Activated CD4-positive, alpha-beta T cell treated with anti-CD3 and anti-CD28 coated beads for 36 hours (primary cell): ENCODE measurements at regions not wholly inside any gene's neighbourhood (a gene's known extent, or its start where the extent isn't known, plus 50 kb on each side); places are given as distances from the start of the nearest gene placed in this dataset.

Experiments
- ATAC-seq: fragments of 200-7000 bp; cut with Tn5 transposase; one replicate; pipeline ENCODE4 v1.10.0; 2021; ENCODE audit warnings: mild to moderate bottlenecking, moderate library complexity
- CTCF ChIA-PET: fragments of 350-600 bp; sonication (Branson Sonifier 250); formaldehyde crosslinking; loops from one replicate; lab custom pipeline; 2021; ENCODE audit warnings: antibody characterized with exemption; lab: Charles Lee
- POLR2A ChIA-PET: fragments of 350-600 bp; sonication (Branson Sonifier 250); formaldehyde crosslinking; loops from one replicate; lab custom pipeline; 2021; ENCODE audit warnings: antibody characterized with exemption, inconsistent platforms; lab: Charles Lee
- DNase-seq: peaks from one replicate; pipeline ENCODE4 v3.0.0-alpha.2; 2020
- H3K27ac Mint-ChIP-seq: one replicate; pipeline ENCODE4 v1.8.0; 2021; ENCODE audit warnings: mixed read lengths
- H3K27me3 Mint-ChIP-seq: one replicate; pipeline ENCODE4 v1.8.0; 2021; ENCODE audit warnings: mixed read lengths
- H3K36me3 Mint-ChIP-seq: one replicate; pipeline ENCODE4 v1.8.0; 2021; ENCODE audit warnings: low read depth, mixed read lengths
- H3K4me1 Mint-ChIP-seq: one replicate; pipeline ENCODE4 v1.8.0; 2021; ENCODE audit warnings: mixed read lengths
- H3K4me3 Mint-ChIP-seq: one replicate; pipeline ENCODE4 v1.8.0; 2021; ENCODE audit warnings: mild to moderate bottlenecking, moderate library complexity, mixed read lengths
- H3K9me3 Mint-ChIP-seq: one replicate; pipeline ENCODE4 v1.8.0; 2021; ENCODE audit warnings: low read depth, mixed read lengths
- intact Hi-C, 2 experiments: fragments of 100-400 bp; cut with DNase I in 1 of 2; cut with micrococcal nuclease in 1 of 2; formaldehyde crosslinking; loops; one replicate each; pipeline versions ENCODE4 v1.14.2 to v1.15.1; 2022 to 2024; cut with DNase I, micrococcal nuclease

- no peak overlapping the region for H3K27ac Mint-ChIP-seq
- no peaks in the 10 kb centered on the region for H3K36me3 Mint-ChIP-seq
- CTCF ChIA-PET, result no interaction called here
- H3K27me3 Mint-ChIP-seq, result peaks cover 1% of the 10 kb centered on the region
- POLR2A ChIA-PET, result no interaction called here
- no peak for DNase-seq
- H3K4me1 Mint-ChIP-seq, result no peaks in the 10 kb centered on the region
- intact Hi-C loops, result no loop called here
- no peak overlapping the region for H3K4me3 Mint-ChIP-seq
- ATAC-seq, result no peak
- no peaks in the 10 kb centered on the region for H3K9me3 Mint-ChIP-seq
These were observed 66.4 kb upstream of the POU3F3 start for GRCh38 chr2:104787298-104788065.

- ATAC-seq, result no peak
- H3K27ac Mint-ChIP-seq, result no peak overlapping the region
- H3K9me3 Mint-ChIP-seq, result no peaks in the 10 kb centered on the region
- peaks cover 1% of the 10 kb centered on the region for H3K27me3 Mint-ChIP-seq
- H3K36me3 Mint-ChIP-seq, result no peaks in the 10 kb centered on the region
- intact Hi-C loops, result no loop called here
- DNase-seq, result no peak
- POLR2A ChIA-PET, result no interaction called here
- no peaks in the 10 kb centered on the region for H3K4me1 Mint-ChIP-seq
- no peak overlapping the region for H3K4me3 Mint-ChIP-seq
- CTCF ChIA-PET, result no interaction called here
These were observed 65.0 kb upstream of the POU3F3 start for GRCh38 chr2:104788742-104789455.

- no peak for DNase-seq
- H3K4me3 Mint-ChIP-seq, result no peak overlapping the region
- peaks cover 3% of the 10 kb centered on the region for H3K27me3 Mint-ChIP-seq
- no peaks in the 10 kb centered on the region for H3K4me1 Mint-ChIP-seq
- intact Hi-C loops, result no loop called here
- CTCF ChIA-PET, result no interaction called here
- H3K27ac Mint-ChIP-seq, result no peak overlapping the region
- H3K9me3 Mint-ChIP-seq, result no peaks in the 10 kb centered on the region
- no peak for ATAC-seq
- POLR2A ChIA-PET, result no interaction called here
- H3K36me3 Mint-ChIP-seq, result no peaks in the 10 kb centered on the region
These were observed 63.7 kb upstream of the POU3F3 start for GRCh38 chr2:104790100-104790811.

GRCh38 chr2:104790901-104791495 is 62.9 kb upstream of the POU3F3 start:
- no peaks in the 10 kb centered on the region for H3K9me3 Mint-ChIP-seq
- H3K4me1 Mint-ChIP-seq, result no peaks in the 10 kb centered on the region
- H3K4me3 Mint-ChIP-seq, result no peak overlapping the region
- CTCF ChIA-PET, result no interaction called here
- POLR2A ChIA-PET, result no interaction called here
- peaks cover 3% of the 10 kb centered on the region for H3K27me3 Mint-ChIP-seq
- intact Hi-C loops, result no loop called here
- no peak for DNase-seq
- no peak overlapping the region for H3K27ac Mint-ChIP-seq
- no peaks in the 10 kb centered on the region for H3K36me3 Mint-ChIP-seq
- ATAC-seq, result no peak

GRCh38 chr2:104793966-104794365 is 59.9 kb upstream of the POU3F3 start:
- no peaks in the 10 kb centered on the region for H3K36me3 Mint-ChIP-seq
- ATAC-seq (no peak), DNase-seq (no peak)
- no peaks in the 10 kb centered on the region for H3K4me1 Mint-ChIP-seq
- POLR2A ChIA-PET, result no interaction called here
- no peaks in the 10 kb centered on the region for H3K9me3 Mint-ChIP-seq
- CTCF ChIA-PET, result no interaction called here
- intact Hi-C loops, result no loop called here
- no peak overlapping the region for H3K27ac Mint-ChIP-seq
- H3K27me3 Mint-ChIP-seq, result peaks cover 3% of the 10 kb centered on the region
- H3K4me3 Mint-ChIP-seq, result no peak overlapping the region

GRCh38 chr2:104794441-104794840 is 59.5 kb upstream of the POU3F3 start:
- no peaks in the 10 kb centered on the region for H3K4me1 Mint-ChIP-seq
- H3K27me3 Mint-ChIP-seq, result peaks cover 3% of the 10 kb centered on the region
- no peaks in the 10 kb centered on the region for H3K36me3 Mint-ChIP-seq
- ChIA-PET POLR2A (no interaction called here), CTCF (no interaction called here)
- no peak overlapping the region for H3K4me3 Mint-ChIP-seq
- H3K27ac Mint-ChIP-seq, result no peak overlapping the region
- H3K9me3 Mint-ChIP-seq, result no peaks in the 10 kb centered on the region
- ATAC-seq (no peak), DNase-seq (no peak)
- intact Hi-C loops, result no loop called here
